Heart left ventricle (tissue), 16 donors: ENCODE measurements at regions not wholly inside any gene's neighbourhood (a gene's known extent, or its start where the extent isn't known, plus 50 kb on each side); places are given as distances from the start of the nearest gene placed in this dataset.
"Not testable (repeated sequence)": the region's sequence is repeated elsewhere in the genome, so short reads cannot be mapped to it uniquely, and the experiment has no call there.

Source experiments
- ATAC-seq, 4 donors: fragments of 200-7000 bp; cut with Tn5 transposase; one replicate each; pipeline ENCODE4 v1.9.1; 2020 to 2022; ENCODE audit warnings: moderate library complexity in 4 of 4, mild to moderate bottlenecking in 3 of 4, moderate number of reproducible peaks in 1 of 4
- DNase-seq, 5 donors: peaks; one replicate each; pipeline ENCODE4 v3.0.0-alpha.2; 2020
- H3K27ac ChIP-seq, 12 donors: fragments of 200-600 bp; sonication (generic) in 4 of 12; one replicate each; pipeline versions ENCODE4 v1.5.0 to v1.8.0; 2016 to 2022; ENCODE audit warnings: mild to moderate bottlenecking in 2 of 12
- H3K27me3 ChIP-seq, 9 donors: fragments of 200-600 bp; sonication (generic) in 2 of 9; one replicate each; pipeline versions ENCODE4 v1.5.1 to v1.8.0; 2016 to 2022; ENCODE audit warnings: mild to moderate bottlenecking in 3 of 9
- H3K36me3 ChIP-seq, 9 donors: fragments of 200-600 bp; sonication (generic) in 2 of 9; one replicate each; pipeline versions ENCODE4 v1.5.0 to v1.8.0; 2018 to 2022; ENCODE audit warnings: mild to moderate bottlenecking in 2 of 9
- H3K4me1 ChIP-seq, 12 donors: fragments of 200-600 bp; sonication (generic) in 4 of 12; one replicate each; pipeline versions ENCODE4 v1.5.0 to v1.8.0; 2016 to 2022; ENCODE audit warnings: mild to moderate bottlenecking in 3 of 12
- H3K4me3 ChIP-seq, 12 donors: fragments of 200-600 bp; sonication (generic) in 4 of 12; one replicate each; pipeline versions ENCODE4 v1.5.0 to v1.8.0; 2017 to 2022; ENCODE audit warnings: mild to moderate bottlenecking in 9 of 12, moderate library complexity in 4 of 12
- H3K9me3 ChIP-seq, 12 donors: fragments of 200-600 bp; sonication (generic) in 4 of 12; one replicate each; pipeline versions ENCODE4 v1.5.0 to v1.8.0; 2016 to 2022; ENCODE audit warnings: mild to moderate bottlenecking in 1 of 12
- CTCF ChIP-seq, 12 donors: fragments of 200-600 bp; sonication (generic) in 4 of 12; IDR thresholded peaks; one replicate each; pipeline versions ENCODE4 v1.5.0 to v1.8.0; 2018 to 2022; ENCODE audit warnings: antibody characterized with exemption in 12 of 12, mild to moderate bottlenecking in 5 of 12
- POLR2A ChIP-seq, 2 donors: fragments of 450-650 bp; IDR thresholded peaks; one replicate each; pipeline ENCODE4 v1.6.1; 2017; ENCODE audit warnings: antibody characterized with exemption in 2 of 2, mild to moderate bottlenecking in 2 of 2, moderate library complexity in 2 of 2
- WGBS, 4 donors: extraction: QIAGEN DNeasy Blood & Tissue Kit in 2 of 4; methylation state at CpG; one replicate each; pipeline versions ENCODE4 v1.1.5 to v1.1.7; 2013 to 2018; 5-methylcytosine and 5-hydroxymethylcytosine counted together
- intact Hi-C, 10 donors: fragments of 100-400 bp; cut with DNase I; formaldehyde crosslinking; loops; one replicate each; pipeline versions ENCODE4 v1.11.1 to v1.14.2; 2022
- donor health status: ischemic (EF 13 %, LVEDD 7.1; RV severe dilation, severe dysfunction).
- donor health status: healthy with polysubstance abuse.
- donor health status: DM: no; HTN: yes; CAD: no.
- donor health status: DM: no; HTN: no; CAD: no.
- donor health status: ischemic (EF 25% LVEDD 6.9; RV normal size, moderate dysfunction).
- donor health status: ischemic (EF 25% LVEDD 5.7; RV mildly dilated, moderate dysfunction).
- donor health status: healthy.
- donor health status: DM: yes; HTN: yes; CAD: no.
- donor health status: ischemic (EF 35%, LVEDD 5.7; RV mildly dilated, moderate dysfunction).
- donor health status: nonischemic (EF 11% LVEDD 7.7; RV severe dilation, severe dysfunction).
- donor health status: DM: yes; HTN: yes; CAD: no.
- donor health status: PGD.
- donor health status: ischemic (EF 29% LVEDD 5.4; RV normal size, mild dysfunction).
- donor health status: nonischemic (EF 23%, LVEDD 6.1; RV moderate dilation, normal function).

- H3K9me3 ChIP-seq: peaks cover 0 to 3% (median 0%) of the 10 kb centered on the region in 12 donors
- ATAC-seq (no peak), DNase-seq (no peak)
- intact Hi-C loops: no loop called here
- TF ChIP-seq CTCF (IDR thresholded peaks at IDR 0.05) (no peak), POLR2A (IDR thresholded peaks at IDR 0.05) (no peak)
- 45 to 70% (median 49%) methylated on average over 7 of the region's 7 CpGs for WGBS, 4 donors
- H3K27me3 ChIP-seq: no peaks in the 10 kb centered on the region
- no peak overlapping the region for H3K4me3 ChIP-seq
- H3K36me3 ChIP-seq: no peaks in the 10 kb centered on the region
- no peaks in the 10 kb centered on the region for H3K4me1 ChIP-seq
- peak overlapping the region in 1 of 12 donors; percentile 66 for H3K27ac ChIP-seq
These were observed 84.6 kb downstream of the MYL12B start for GRCh38 chr18:3346487-3346886.

- no peak for ATAC-seq
- H3K9me3 ChIP-seq: no peaks in the 10 kb centered on the region
- H3K27ac ChIP-seq: no peak overlapping the region
- intact Hi-C loops: no loop called here
- H3K36me3 ChIP-seq: no peaks in the 10 kb centered on the region
- no peaks in the 10 kb centered on the region for H3K27me3 ChIP-seq
- no peak for DNase-seq
- TF ChIP-seq POLR2A (IDR thresholded peaks at IDR 0.05) (no peak), CTCF (IDR thresholded peaks at IDR 0.05) (no peak)
- 90 to 98% (median 96%) methylated on average over 2 of the region's 2 CpGs for WGBS, 4 donors
- H3K4me3 ChIP-seq: no peak overlapping the region
- no peaks in the 10 kb centered on the region for H3K4me1 ChIP-seq
These were observed 85.4 kb downstream of the MYL12B start for GRCh38 chr18:3347286-3347803.

- no peaks in the 10 kb centered on the region for H3K4me1 ChIP-seq
- no peaks in the 10 kb centered on the region for H3K9me3 ChIP-seq
- no peak for TF ChIP-seq CTCF (IDR thresholded peaks at IDR 0.05)
- ATAC-seq: no peak
- 87 to 100% (median 99%) methylated on average over 1 of the region's 1 CpG for WGBS, 4 donors
- intact Hi-C loops: no loop called here
- H3K4me3 ChIP-seq: no peak overlapping the region
- no peak overlapping the region for H3K27ac ChIP-seq
- H3K27me3 ChIP-seq: no peaks in the 10 kb centered on the region
- DNase-seq: no peak
- no peaks in the 10 kb centered on the region for H3K36me3 ChIP-seq
These were observed 86.2 kb downstream of the MYL12B start for GRCh38 chr18:3348176-3348575.

GRCh38 chr18:3349046-3349841, 87.3 kb downstream of the MYL12B start:
- H3K4me3 ChIP-seq, H3K4me1 ChIP-seq, H3K27me3 ChIP-seq, intact Hi-C loops, H3K36me3 ChIP-seq, H3K27ac ChIP-seq, ATAC-seq, H3K9me3 ChIP-seq, DNase-seq: not testable (repeated sequence)
- WGBS, 4 donors: 93 to 97% (median 95%) methylated on average over 25 of the region's 25 CpGs

- Histone ChIP-seq H3K4me3 (no peak overlapping the region), H3K27me3 (no peaks in the 10 kb centered on the region), H3K27ac (no peak overlapping the region), H3K36me3 (no peaks in the 10 kb centered on the region), H3K4me1 (no peaks in the 10 kb centered on the region), H3K9me3 (no peaks in the 10 kb centered on the region)
- DNase-seq: no peak
- 80 to 94% (median 89%) methylated on average over 14 of the region's 14 CpGs for WGBS, 4 donors
- intact Hi-C loops: no loop called here
- TF ChIP-seq POLR2A (IDR thresholded peaks at IDR 0.05) (no peak), CTCF (IDR thresholded peaks at IDR 0.05) (no peak)
- ATAC-seq: no peak
These were observed 88.1 kb downstream of the MYL12B start for GRCh38 chr18:3350021-3350420.
